Medulla oblongata (tissue), 1 donor: ENCODE measurements at regions not wholly inside any gene's neighbourhood (a gene's known extent, or its start where the extent isn't known, plus 50 kb on each side); places are given as distances from the start of the nearest gene placed in this dataset.
"Not testable (repeated sequence)": the region's sequence is repeated elsewhere in the genome, so short reads cannot be mapped to it uniquely, and the experiment has no call there.

ENCODE experiments used
- DNase-seq: peaks from one replicate; pipeline ENCODE4 v3.0.0-alpha.2; 2015; ENCODE audit errors: extremely low spot score

DNA sequence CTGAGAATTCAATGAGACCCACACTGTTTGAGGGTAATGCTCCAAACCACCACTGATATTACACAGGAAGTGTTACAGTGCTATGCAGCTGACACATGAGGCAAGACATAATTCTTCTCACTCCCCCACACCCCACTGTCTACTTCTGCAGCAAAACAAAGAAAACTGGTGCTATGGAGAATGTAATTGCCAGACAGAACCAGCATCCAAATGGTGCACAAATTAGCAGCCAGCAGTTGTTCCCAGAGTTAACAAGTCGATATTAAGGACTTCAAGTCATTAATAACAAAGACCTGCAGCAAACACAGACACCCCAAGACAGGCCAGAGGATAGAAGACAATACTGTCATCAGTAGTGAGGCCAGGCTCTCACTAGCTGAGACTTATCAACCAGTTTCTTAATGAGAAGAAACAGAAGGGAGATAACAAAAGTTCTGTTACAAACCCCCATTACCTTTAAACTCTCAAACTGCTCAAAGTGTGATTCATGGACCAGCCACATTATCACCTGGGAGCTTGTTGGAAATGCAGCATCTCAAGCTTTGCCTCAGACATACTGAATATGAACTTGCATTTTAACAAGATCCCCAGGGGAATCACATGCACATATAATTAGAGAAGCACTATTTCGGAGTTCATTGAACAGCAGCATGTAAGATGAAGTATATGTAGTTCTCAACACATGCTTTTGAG lies 58.7 kb upstream of the FNDC3B start:
- no peak for DNase-seq

- DNase-seq = no peak
Measured at GRCh38 chr3:171981271-171981605, 58.1 kb upstream of the FNDC3B start.

- DNase-seq = no peak
Measured at GRCh38 chr3:171982828-171983227, 56.5 kb upstream of the FNDC3B start.

DNA sequence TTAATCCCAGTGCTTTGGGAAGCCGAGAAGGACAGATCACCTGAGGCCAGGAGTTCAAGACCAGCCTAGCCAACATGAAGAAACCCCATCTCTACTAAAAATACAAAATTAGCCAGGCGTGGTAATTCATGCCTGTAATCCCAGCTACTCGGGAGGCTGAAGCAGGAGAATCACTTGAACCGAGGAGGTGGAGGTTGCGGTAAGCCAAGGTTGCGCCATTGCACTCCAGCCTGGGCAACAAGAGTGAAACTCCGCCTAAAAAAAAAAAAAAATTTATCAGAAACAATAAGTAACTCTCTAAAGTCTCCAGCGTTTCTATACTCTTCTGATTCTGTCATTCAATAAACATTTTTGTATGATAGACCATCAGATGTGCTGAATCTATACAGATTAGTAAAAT lies 55.7 kb upstream of the FNDC3B start:
- not testable (repeated sequence) for DNase-seq

- DNase-seq = peak; percentile 65
Measured at GRCh38 chr3:171984883-171985282, 54.5 kb upstream of the FNDC3B start.

GRCh38 chr3:171986176-171986575 lies 53.2 kb upstream of the FNDC3B start:
- peak; percentile 35 for DNase-seq

DNA sequence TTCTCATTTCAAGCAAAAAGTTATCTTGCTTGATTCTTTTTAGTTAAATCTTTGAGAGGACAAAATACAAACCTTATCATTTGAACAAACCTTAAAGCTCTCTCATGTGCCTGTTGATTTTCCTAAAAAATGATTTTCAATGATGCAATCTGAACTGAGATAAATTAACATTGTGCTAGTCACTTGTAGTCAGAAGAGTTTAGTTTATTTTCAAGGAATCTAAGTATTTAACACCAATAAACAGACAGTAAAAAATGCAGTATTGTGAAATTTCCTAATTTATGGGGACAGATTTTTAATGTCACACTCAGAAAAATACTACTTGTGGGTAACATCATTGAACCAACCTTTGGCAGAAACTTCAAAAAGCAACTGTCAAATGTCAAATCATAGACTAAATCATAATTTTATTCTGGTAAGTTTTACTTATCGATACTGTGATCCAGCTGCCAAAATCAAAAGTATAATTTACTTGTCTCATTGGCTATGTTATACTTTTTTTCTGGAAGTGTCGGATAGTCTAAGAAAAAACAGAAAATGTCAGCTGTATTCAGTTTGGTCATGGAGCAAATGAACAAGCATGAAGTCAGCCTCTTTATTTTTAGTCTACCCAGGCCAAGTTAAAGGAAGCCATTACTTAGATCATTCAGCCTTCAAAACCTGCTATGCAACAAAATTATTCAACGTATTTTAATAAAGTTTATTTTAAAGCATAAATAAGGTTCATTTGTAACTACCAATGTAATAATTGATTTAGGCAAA lies 52.4 kb upstream of the FNDC3B start:
- no peak for DNase-seq
